ENCODE measurements at regions not wholly inside any gene's neighbourhood (a gene's known extent, or its start where the extent isn't known, plus 50 kb on each side); places are given as distances from the start of the nearest gene placed in this dataset.
A peak's percentile ranks its signal among the peaks of the same experiment; 100 is the strongest.
"Not testable (repeated sequence)": the region's sequence is repeated elsewhere in the genome, so short reads cannot be mapped to it uniquely, and the experiment has no call there.

DNA sequence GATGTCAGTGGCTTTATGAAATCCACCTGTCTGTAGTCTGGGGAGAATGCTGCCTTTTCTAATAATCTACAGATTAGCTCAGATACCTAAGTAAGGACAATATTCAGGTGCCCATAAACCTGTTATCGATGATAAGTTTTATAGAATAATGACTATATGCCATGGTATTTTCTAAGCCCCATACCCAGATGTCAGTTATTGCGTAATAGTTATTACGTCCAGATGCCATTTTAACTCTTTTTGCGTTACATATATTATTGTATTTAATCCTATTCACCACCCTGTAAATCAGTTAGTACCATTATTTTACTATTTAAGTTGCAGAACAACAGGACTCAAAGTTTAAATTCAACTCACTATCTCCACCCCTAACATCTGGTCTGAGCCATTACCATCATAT, 1343.9 kb upstream of the ACO1 start:
- Histone ChIP-seq H3K36me3 (no peaks in the 10 kb centered on the region), H3K27ac (no peak overlapping the region), H3K9me3 (no peaks in the 10 kb centered on the region), H3K4me1 (no peaks in the 10 kb centered on the region), H3K27me3 (no peaks in the 10 kb centered on the region), H3K4me3 (no peak overlapping the region)
- TF ChIP-seq, protein P1, sequence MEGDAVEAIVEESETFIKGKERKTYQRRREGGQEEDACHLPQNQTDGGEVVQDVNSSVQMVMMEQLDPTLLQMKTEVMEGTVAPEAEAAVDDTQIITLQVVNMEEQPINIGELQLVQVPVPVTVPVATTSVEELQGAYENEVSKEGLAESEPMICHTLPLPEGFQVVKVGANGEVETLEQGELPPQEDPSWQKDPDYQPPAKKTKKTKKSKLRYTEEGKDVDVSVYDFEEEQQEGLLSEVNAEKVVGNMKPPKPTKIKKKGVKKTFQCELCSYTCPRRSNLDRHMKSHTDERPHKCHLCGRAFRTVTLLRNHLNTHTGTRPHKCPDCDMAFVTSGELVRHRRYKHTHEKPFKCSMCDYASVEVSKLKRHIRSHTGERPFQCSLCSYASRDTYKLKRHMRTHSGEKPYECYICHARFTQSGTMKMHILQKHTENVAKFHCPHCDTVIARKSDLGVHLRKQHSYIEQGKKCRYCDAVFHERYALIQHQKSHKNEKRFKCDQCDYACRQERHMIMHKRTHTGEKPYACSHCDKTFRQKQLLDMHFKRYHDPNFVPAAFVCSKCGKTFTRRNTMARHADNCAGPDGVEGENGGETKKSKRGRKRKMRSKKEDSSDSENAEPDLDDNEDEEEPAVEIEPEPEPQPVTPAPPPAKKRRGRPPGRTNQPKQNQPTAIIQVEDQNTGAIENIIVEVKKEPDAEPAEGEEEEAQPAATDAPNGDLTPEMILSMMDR (IDR thresholded peaks at IDR 0.05), result no peak
- ATAC-seq (no peak), DNase-seq (no peak)
- intact Hi-C loops (cut with DNase I), result no loop called here

DNA sequence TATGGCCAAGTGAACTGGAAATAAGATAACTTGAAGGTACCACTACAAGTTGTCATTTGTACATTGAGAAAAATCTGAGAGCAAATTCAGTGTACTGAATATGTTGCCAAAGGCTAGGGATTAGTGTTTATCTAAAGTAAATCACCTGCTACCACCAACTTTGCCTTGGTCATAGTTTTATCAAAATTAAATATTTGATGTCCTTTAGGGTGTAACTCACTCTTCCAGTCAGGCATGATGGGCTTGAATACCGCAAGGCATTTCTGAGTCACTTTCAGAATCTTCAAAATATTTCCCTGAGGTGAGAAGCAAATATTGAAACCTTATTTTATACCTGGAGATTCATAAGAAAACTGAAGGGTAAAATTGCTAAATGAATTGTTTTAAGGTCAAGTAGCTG, 1338.6 kb upstream of the ACO1 start:
- ATAC-seq, result peak; percentile 84
- no peak overlapping the region for H3K27ac ChIP-seq

DNA sequence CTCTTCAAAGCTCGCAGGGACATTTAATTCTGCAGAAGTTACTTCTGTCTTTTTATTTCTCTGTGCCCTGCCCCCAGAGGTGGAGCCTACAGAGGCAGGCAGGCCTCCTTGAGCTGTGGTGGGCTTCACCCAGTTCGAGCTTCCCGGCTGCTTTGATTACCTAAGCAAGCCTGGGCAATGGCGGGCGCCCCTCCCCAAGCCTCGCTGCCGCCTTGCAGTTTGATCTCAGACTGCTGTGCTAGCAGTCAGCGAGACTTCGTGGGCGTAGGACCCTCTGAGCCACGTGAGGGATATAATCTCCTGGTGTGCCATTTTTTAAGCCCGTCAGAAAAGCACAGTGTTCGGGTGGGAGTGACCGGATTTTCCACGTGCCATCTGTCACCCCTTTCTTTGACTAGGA, 1322.9 kb upstream of the ACO1 start:
- DNase-seq; H3K4me3 ChIP-seq; H3K36me3 ChIP-seq; H3K9me3 ChIP-seq; intact Hi-C loops (cut with DNase I); H3K27ac ChIP-seq; ATAC-seq; H3K4me1 ChIP-seq; H3K27me3 ChIP-seq: not testable (repeated sequence)

More for the DNA sequence above, 1338.6 kb upstream of the ACO1 start:
- no peaks in the 10 kb centered on the region for H3K9me3 ChIP-seq
- DNase-seq, result no peak
- no peaks in the 10 kb centered on the region for H3K4me1 ChIP-seq
- intact Hi-C loops (cut with DNase I), result no loop called here
- no peak overlapping the region for H3K4me3 ChIP-seq
- no peaks in the 10 kb centered on the region for H3K36me3 ChIP-seq
- TF ChIP-seq, protein P1 (IDR thresholded peaks at IDR 0.05), result no peak
- no peaks in the 10 kb centered on the region for H3K27me3 ChIP-seq

DNA sequence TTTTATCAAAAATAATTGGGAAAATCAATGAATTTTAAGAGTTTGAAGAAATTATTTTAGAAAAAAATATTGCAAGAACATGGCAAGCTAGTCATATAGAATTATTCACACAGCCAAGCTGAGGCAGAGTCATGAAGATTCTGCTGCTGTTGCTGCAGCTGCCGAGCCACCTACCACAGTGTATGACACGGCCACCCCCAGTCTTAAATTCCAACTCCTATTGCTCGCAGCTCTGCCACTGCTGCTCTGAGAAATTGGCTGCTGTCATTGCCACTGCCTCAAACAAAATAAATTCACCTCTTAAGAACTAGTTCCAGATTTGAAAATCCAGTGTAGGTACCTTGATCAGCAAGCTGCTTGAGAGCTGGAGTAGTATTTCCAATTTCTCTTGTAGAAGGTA, 1318.8 kb upstream of the ACO1 start:
- H3K27me3 ChIP-seq, result no peaks in the 10 kb centered on the region
- H3K9me3 ChIP-seq, result no peaks in the 10 kb centered on the region
- intact Hi-C loops (cut with DNase I), result no loop called here
- TF ChIP-seq, protein P1 (IDR thresholded peaks at IDR 0.05), result no peak
- H3K36me3 ChIP-seq, result no peaks in the 10 kb centered on the region
- no peak overlapping the region for H3K27ac ChIP-seq
- DNase-seq (no peak), ATAC-seq (no peak)
- H3K4me1 ChIP-seq, result no peaks in the 10 kb centered on the region
- no peak overlapping the region for H3K4me3 ChIP-seq

DNA sequence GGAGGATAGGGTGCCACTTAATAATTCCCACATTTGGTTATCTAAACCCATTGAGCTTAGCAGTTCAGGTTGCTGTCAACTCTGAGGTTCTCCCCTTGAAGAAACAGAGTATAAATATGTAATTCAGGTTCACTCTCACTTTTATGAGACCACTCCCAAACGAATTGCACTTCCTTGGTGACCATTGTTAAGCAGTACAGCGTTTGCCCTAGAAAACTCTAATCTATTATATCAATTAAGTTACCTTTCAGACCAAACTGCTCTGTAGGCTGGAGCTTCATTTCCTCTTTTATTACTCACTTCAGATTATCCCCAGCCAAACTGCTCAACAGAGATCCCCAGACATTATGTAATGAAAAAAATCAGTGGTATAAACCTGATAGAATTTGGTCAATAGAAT, 1317.0 kb upstream of the ACO1 start:
- H3K4me3 ChIP-seq, result no peak overlapping the region
- H3K27me3 ChIP-seq, result no peaks in the 10 kb centered on the region
- H3K4me1 ChIP-seq, result no peaks in the 10 kb centered on the region
- ATAC-seq (no peak), DNase-seq (no peak)
- no peaks in the 10 kb centered on the region for H3K36me3 ChIP-seq
- TF ChIP-seq, protein P1 (IDR thresholded peaks at IDR 0.05), result no peak
- H3K9me3 ChIP-seq, result no peaks in the 10 kb centered on the region
- H3K27ac ChIP-seq, result no peak overlapping the region
- intact Hi-C loops (cut with DNase I), result no loop called here

DNA sequence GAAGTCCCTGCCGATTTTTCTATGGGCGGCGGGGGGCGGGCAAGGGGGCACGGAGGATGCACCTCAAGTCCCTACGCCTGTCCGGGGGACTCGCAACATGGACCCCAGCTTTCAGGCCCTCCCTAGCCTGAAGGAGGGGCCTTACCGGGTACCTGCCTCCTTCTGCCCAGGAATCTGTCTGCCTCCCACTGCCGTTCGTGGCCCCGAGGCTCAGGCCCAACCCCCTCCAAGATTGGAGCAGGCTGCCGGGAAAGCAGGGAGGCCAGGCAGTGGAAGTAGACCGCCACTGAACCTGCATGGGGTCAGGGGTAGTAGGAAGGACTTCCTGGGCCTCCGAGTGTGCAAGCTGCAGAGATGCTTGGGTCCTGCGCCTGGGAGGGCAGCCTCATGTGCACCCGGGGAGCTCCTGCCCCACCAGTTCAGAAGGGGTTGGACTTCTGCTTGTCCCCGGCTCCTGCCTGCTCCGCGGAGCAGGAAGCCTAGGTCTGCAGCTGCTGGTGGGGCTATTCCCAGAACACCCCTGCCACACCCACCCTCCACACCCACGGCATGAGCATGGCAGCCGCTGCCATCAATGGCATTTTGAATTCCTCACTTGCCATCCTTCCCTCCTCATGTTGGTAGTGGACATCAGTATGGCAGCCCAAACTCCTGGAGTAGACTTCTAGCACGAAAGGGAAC, 1312.7 kb upstream of the ACO1 start:
- no peaks in the 10 kb centered on the region for H3K27me3 ChIP-seq
- H3K9me3 ChIP-seq, result no peaks in the 10 kb centered on the region
- peak; percentile 37 for ATAC-seq
- peak; percentile 46 for DNase-seq
- H3K4me3 ChIP-seq, result no peak overlapping the region
- TF ChIP-seq, protein P1 (IDR thresholded peaks at IDR 0.05), result no peak
- H3K27ac ChIP-seq, result no peak overlapping the region
- intact Hi-C loops (cut with DNase I), result no loop called here
- H3K36me3 ChIP-seq, result no peaks in the 10 kb centered on the region
- no peaks in the 10 kb centered on the region for H3K4me1 ChIP-seq
